RWPE2 (cell line): ENCODE measurements at regions not wholly inside any gene's neighbourhood (a gene's known extent, or its start where the extent isn't known, plus 50 kb on each side); places are given as distances from the start of the nearest gene placed in this dataset.

Experiments used
- ATAC-seq: fragments of 200-7000 bp; cut with Tn5 transposase; 3 replicates; pipeline ENCODE4 v1.9.1; 2021; ENCODE audit warnings: low read depth
- DNase-seq: peaks from one replicate; pipeline ENCODE4 v3.0.0-alpha.2; 2020; ENCODE audit warnings: low spot score
- H3K27ac ChIP-seq: fragments of 450-650 bp; 2 replicates; pipeline ENCODE4 v1.5.1; 2017; ENCODE audit warnings: mild to moderate bottlenecking; ENCODE audit not compliant: poor library complexity, severe bottlenecking
- H3K27me3 ChIP-seq: fragments of 250-450 bp; sonication (Bioruptor Pico); 2 replicates; pipeline ENCODE4 v1.5.1; 2021; ENCODE audit warnings: mild to moderate bottlenecking, moderate library complexity; ENCODE audit not compliant: insufficient read depth, poor library complexity, severe bottlenecking
- H3K36me3 ChIP-seq: fragments of 250-450 bp; sonication (Bioruptor Pico); 2 replicates; pipeline ENCODE4 v1.5.1; 2020; ENCODE audit warnings: low read depth, mild to moderate bottlenecking, moderate library complexity
- H3K4me1 ChIP-seq: fragments of 250-450 bp; sonication (Bioruptor Pico); 2 replicates; pipeline ENCODE4 v1.5.1; 2021; ENCODE audit warnings: mild to moderate bottlenecking, moderate library complexity; ENCODE audit not compliant: insufficient read depth, poor library complexity, severe bottlenecking
- H3K4me3 ChIP-seq: fragments of 250-450 bp; sonication (Bioruptor Pico); 2 replicates; pipeline ENCODE4 v1.5.1; 2021; ENCODE audit warnings: mild to moderate bottlenecking, moderate library complexity; ENCODE audit not compliant: severe bottlenecking
- H3K9me3 ChIP-seq: fragments of 250-450 bp; sonication (Bioruptor Pico); 2 replicates; pipeline ENCODE4 v1.5.1; 2021; ENCODE audit warnings: mild to moderate bottlenecking, moderate library complexity; ENCODE audit not compliant: severe bottlenecking
- CTCF ChIP-seq: fragments of 450-650 bp; IDR thresholded peaks from one replicate; pipeline ENCODE4 v1.5.1; 2017; ENCODE audit warnings: mild to moderate bottlenecking, moderate library complexity; ENCODE audit not compliant: poor library complexity, severe bottlenecking

- H3K27me3 ChIP-seq, result no peaks in the 10 kb centered on the region
- no peak for TF ChIP-seq CTCF
- H3K27ac ChIP-seq, result no peak overlapping the region
- no peaks in the 10 kb centered on the region for H3K36me3 ChIP-seq
- no peak overlapping the region for H3K4me3 ChIP-seq
- H3K9me3 ChIP-seq, result no peaks in the 10 kb centered on the region
- H3K4me1 ChIP-seq, result no peaks in the 10 kb centered on the region
- ATAC-seq (no peak), DNase-seq (no peak)
Observed at GRCh38 chr6:170072246-170072645, 218.6 kb downstream of the DLL1 start.

GRCh38 chr6:170069611-170070010, 221.3 kb downstream of the DLL1 start:
- no peaks in the 10 kb centered on the region for H3K27me3 ChIP-seq
- DNase-seq (no peak), ATAC-seq (no peak)
- no peak overlapping the region for H3K27ac ChIP-seq
- H3K4me3 ChIP-seq, result no peak overlapping the region
- no peaks in the 10 kb centered on the region for H3K4me1 ChIP-seq
- H3K36me3 ChIP-seq, result no peaks in the 10 kb centered on the region
- TF ChIP-seq CTCF, result no peak
- no peaks in the 10 kb centered on the region for H3K9me3 ChIP-seq

GRCh38 chr6:170068496-170068895, 222.4 kb downstream of the DLL1 start:
- H3K4me3 ChIP-seq, result no peak overlapping the region
- H3K36me3 ChIP-seq, result no peaks in the 10 kb centered on the region
- no peak overlapping the region for H3K27ac ChIP-seq
- H3K4me1 ChIP-seq, result no peaks in the 10 kb centered on the region
- peak; percentile 29 for DNase-seq
- H3K27me3 ChIP-seq, result no peaks in the 10 kb centered on the region
- no peak for ATAC-seq
- TF ChIP-seq CTCF, result no peak
- H3K9me3 ChIP-seq, result no peaks in the 10 kb centered on the region

GRCh38 chr6:170067923-170068360, 222.9 kb downstream of the DLL1 start:
- no peak for ATAC-seq
- Histone ChIP-seq H3K27ac (no peak overlapping the region), H3K4me3 (no peak overlapping the region), H3K9me3 (no peaks in the 10 kb centered on the region), H3K27me3 (no peaks in the 10 kb centered on the region), H3K36me3 (no peaks in the 10 kb centered on the region), H3K4me1 (no peaks in the 10 kb centered on the region)
- TF ChIP-seq CTCF, result no peak
- peak; percentile 20 for DNase-seq

GRCh38 chr6:170067181-170067641, 223.7 kb downstream of the DLL1 start:
- H3K27me3 ChIP-seq, result no peaks in the 10 kb centered on the region
- DNase-seq (no peak), ATAC-seq (no peak)
- no peak overlapping the region for H3K4me3 ChIP-seq
- no peak for TF ChIP-seq CTCF
- no peaks in the 10 kb centered on the region for H3K36me3 ChIP-seq
- H3K4me1 ChIP-seq, result no peaks in the 10 kb centered on the region
- H3K27ac ChIP-seq, result no peak overlapping the region
- H3K9me3 ChIP-seq, result no peaks in the 10 kb centered on the region
